CD4-positive, alpha-beta T cell treated with Interleukin-15 for 1 hour (primary cell): ENCODE measurements at regions not wholly inside any gene's neighbourhood (a gene's known extent, or its start where the extent isn't known, plus 50 kb on each side); places are given as distances from the start of the nearest gene placed in this dataset.
A peak's percentile ranks its signal among the peaks of the same experiment; 100 is the strongest.

Experiments
- DNase-seq: peaks from one replicate; pipeline ENCODE4 v3.0.0-alpha.2; 2020

DNA sequence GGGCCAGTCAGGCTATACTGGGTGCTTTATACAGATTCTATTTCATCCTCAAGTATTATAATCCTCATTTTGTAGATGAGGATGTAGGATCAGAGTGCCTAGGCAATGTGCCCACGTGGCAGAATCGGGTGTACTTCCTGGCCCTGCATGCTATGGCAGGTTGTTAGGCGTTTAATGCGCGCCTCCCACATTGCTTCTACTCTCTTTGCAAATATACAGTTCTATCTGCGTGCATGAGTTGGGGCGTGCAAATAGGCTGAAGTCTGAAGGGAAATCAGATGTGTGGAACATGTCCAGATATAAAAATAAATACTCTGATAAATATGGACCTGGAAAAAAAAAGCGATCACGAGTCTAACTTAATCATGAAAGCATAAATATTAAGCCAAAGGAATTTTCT lies 194.7 kb upstream of the FMN2 start:
- no peak for DNase-seq

DNA sequence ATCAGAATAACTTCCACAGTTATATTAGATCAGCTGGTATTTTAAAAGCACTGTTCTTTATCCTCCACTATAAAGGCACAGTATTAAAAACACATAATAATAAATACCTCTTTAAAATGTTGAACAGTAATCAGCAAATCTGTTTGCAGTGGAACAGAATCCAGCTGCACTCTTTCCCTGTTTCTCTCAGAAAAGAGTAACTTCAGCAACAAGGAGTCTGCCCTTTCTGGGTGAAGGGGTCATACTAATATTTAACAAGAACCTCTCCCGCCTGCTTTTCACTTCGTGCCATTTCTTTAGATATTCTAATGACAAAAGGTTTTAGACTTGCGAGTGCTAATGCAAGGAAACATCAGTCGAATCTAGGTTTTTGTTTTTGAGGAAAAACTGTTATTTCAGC lies 194.2 kb upstream of the FMN2 start:
- DNase-seq = no peak

DNA sequence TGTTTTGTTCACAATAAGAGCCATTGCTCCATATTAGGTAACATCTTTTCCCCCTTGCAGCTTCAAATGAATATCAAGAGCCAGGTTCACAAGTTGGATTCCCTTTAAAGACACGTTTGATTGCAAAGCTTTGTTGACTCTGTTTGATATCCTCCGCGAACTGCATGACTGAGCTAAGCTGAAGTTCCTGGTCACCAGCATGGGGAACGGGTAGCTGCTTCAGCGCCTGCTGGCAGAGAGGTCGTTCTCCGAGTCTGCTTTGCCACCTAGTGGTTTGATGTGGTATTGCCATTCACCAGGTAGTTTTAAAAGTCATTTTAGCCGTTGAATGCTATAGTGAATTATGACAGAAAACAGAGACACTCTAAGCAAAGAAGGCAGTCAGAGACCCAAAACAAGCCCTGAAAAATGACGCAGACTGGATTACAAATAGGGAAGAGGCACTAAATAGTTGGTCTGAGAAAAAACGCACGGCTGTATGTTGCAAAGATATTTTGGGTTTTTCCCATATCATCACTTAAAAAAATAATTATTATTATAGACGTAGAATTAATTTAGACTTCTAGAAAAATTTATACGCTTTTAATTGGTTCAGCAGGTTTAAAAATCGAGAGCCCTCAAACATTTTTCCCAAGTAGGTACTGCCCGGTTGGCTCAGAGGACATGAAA lies 193.5 kb upstream of the FMN2 start:
- DNase-seq = peak; percentile 63

DNA sequence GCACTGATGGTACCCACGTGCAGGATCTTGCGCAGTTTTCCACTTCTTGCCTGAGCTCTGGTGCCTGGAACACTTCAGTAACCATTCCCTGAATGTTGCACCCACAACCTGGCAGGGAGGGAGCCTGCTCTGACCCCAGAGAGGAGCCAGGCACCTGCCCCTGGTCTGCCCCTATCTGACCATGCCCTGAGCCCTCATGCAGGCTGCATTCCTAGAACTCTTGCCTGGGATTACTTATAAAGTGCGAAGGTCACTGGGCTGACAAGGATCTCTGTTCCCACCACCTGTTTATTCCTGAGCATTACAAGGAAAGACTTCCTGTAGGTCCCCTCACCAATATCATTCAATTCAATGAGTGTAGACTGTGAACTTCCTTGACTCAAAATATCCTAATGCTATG lies 191.9 kb upstream of the FMN2 start:
- no peak for DNase-seq

DNA sequence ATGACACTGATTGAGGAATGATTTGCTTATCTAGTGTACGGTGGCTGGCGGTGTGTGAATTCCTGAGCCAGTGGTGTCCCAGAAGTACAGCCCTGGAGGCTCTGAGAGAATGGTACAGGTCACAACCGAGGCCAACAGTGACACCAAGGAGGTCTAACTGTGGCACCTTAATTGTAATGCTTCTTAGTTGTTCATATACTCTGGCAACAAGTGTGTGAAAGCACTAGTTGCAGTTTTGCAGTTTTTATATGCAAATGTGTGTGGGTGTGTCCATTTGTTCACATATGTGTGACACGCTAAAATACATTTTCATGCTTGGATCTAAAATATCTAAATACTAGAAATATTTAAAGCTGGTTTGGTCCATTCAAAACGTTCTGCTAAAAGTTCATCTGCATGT lies 185.3 kb upstream of the FMN2 start:
- DNase-seq = no peak

DNA sequence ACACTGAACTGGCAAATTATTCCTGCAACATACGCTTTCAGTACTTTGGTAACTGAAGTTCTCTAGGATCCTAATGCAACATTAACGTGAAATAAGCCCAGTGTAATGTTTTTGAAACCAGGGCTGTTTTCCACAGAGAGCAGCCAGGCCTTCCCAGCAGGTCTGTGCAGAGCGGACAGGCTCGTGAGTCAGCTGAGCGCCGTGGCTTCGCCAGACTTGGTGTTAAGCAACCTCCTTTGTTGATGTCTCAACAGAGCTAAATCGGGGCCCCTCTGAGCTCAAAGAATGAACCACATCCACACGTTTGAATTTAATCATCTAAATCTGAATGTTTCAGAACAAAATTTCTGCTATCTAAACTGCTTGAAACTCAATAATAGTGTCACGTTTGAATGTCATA lies 181.8 kb upstream of the FMN2 start:
- DNase-seq = peak; percentile 52

DNA sequence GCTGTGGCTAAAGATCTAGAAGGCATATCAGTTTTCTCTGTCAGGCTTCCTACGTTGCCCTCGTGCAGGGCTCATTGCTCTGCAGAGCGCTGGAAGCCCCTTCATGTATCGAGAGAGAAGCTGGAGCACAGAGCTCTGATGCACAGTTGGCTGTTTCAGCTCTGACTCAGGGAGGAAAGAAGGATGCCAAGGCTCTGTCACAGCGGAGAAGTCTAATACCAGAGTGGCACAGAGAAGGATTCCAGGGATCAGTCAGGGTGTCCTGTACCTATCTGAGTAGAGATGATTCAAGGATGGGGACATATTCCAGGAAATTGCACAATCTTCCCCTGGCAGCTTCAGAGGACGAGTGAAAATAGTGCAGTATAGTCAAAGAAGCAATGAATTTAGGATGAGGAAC lies 179.2 kb upstream of the FMN2 start:
- no peak for DNase-seq

DNA sequence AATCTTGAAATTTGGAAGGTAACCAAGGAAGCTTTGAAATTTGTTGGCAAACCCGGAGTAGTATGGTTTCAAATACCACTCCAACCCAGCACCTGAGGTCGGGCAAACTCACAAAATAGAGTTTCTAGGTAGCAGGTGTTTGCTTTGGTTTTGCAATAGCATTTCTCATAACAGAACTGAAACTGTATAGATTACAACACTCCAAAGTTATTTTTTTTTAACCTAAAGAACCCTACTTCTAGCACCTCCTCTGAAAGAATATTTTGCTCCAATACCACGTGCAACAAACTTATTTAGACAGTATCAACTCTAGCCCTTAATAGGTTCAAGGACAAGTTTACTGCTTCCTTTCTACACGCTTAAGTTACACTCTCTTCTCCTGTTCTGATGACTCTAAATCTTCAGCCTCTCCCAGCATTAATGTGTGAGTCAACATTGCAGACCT lies 178.5 kb upstream of the FMN2 start:
- no peak for DNase-seq

DNA sequence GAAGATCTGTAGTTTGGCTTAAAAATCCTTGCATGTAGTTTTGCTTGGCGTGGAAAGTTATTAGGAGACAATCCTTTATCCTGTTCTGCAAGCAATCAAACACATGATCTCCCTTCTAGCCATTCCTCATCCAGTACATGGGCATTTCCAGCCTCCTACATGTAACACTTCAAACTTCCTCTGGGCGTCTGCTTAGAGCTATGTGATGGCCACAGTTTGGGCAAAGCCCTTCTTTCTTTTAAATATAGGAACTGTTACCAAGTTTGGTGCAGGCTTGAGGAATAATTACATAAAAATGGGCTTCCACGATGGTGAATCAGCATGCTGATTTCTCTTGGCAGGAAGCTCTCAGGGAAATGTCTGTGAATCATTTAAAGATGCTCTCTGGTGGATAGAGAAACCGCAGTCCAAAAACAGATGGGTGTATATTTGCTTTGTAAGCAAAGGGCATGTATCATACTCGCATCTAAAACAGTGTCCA lies 176.9 kb upstream of the FMN2 start:
- no peak for DNase-seq

DNA sequence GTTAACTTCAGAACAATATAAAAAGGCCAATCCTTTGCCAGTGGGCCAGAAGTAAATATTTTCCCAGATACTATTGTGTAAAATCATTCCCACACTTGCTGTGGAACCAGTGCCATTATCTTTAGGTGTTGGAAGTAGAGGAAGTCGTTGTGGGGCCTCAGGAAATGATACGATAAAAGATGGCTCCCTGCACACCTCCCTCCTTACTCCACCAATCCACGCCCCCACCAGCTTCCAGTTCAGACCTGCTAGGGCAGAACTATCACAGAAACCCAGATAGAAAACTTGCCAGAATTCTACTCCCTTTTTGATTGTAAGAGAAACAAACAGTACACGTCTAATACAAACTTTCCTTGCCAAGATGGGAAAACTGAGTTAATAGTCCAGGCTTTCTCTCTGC lies 173.0 kb upstream of the FMN2 start:
- DNase-seq = no peak

DNA sequence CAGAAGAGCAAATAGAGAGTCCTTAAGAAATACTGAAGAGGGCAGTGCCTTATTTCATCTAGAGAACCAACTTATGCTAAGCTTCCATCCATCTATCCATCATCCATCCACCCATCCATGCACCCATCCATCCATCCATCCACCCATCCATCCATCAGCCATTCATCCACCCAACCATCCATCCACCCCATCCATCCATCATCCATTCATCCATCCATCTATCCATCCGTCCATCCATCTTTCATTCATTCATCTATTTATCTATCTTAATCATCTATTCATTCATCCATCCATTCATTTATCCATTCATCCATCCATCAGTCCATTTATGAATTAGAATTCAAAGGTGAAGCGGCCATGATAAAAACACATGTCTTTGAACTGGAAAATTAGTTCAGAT lies 171.5 kb upstream of the FMN2 start:
- no peak for DNase-seq

DNA sequence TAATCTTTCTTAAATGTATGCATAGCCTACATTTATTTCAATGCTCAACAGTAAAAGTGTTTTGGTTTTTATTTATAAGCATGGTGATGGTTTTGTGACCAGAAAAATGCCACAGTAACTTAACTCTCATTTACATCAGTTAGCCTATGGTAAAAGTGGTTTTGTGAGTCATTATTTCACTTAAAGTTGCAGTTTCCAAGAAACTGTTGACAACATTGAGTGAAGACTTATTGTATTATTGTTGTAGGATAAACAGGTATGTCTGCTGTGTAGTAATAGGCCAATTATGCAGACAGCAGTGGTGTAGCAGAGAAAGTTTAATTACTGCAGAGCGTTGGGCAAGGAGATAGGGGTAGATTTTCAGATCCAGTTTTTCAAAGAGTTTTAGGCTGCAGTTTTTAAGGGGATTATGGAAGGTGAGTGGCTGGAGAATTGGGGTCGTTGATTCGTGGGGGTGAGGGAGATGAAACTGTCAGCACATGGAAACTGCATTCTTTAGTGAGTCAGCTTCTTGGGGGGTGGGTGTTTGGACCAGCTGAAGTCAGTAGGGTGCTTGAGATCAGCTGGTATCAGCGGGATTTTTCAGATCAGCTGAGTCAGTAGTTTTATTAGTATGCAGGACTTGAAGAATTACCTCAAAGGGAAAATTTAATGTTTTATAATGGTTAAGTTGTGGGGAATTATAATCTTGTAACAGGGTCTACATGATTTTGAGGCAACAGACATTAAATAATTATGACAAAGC lies 168.7 kb upstream of the FMN2 start:
- no peak for DNase-seq

DNA sequence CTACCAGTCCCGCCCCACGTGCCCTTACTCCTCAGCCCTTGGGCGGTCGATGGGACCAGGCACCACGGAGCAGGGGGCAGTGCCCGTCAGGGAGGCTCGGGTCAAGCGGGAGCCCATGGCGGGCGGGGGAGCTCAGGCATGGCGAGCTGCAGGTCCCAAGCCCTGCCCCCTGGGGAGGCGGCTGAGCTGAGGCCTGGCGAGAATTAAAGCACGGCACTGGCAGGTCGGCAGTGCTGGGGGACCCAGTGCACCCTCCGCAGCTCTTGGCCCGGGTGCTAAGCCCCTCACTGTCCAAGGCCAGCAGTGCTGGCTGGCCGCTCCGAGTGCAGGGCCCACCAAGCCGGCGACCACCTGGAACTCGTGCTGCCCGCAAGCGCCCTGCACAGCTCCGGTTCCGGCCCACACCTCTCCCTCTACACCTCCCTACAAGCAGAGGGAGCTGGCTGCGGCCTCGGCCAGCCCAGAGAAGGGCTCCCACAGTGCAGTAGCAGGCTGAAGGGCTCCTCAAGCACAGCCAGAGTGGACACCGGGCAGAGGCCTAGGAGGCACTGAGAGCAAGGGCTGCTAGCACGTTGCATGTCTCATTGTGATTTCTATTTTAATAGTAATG lies 166.8 kb upstream of the FMN2 start:
- no peak for DNase-seq

DNA sequence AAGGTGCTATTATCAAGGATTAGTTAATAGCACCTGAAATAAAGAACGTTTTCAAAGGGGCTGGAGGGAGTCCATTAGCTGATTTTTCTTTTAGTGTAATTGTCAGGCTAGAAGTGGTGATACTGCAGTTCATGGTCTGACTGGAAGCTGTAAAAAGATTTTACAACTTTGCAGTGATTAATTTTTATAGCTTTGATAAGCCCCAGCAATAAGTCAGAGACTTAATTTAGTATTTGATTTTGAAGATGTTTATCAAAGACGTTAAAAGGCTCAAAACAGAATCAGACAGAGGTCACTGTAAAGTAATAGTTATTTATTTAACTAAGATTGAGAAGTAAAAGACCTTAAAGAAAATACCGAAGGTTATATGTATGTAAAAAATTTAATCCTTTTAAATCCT lies 165.5 kb upstream of the FMN2 start:
- no peak for DNase-seq

DNA sequence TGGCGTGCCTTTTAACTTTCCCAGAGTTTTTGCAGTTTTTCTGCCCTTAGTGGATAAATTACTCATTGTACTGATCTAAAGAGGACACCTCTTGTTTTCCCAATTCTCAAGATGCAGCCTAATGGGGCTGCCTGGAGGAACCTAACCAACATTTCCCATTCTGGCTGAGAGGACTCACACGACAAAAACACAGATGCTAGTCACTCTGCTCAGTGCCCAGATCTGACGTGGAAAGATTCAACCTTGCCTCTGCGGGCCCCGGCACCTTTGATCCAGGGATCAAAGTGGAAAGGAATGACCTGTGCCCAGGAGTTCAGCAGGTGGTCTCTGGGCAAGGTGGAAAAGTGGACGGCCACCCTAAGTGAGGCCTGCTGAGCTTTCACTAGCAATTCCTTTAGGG lies 162.4 kb upstream of the FMN2 start:
- no peak for DNase-seq

DNA sequence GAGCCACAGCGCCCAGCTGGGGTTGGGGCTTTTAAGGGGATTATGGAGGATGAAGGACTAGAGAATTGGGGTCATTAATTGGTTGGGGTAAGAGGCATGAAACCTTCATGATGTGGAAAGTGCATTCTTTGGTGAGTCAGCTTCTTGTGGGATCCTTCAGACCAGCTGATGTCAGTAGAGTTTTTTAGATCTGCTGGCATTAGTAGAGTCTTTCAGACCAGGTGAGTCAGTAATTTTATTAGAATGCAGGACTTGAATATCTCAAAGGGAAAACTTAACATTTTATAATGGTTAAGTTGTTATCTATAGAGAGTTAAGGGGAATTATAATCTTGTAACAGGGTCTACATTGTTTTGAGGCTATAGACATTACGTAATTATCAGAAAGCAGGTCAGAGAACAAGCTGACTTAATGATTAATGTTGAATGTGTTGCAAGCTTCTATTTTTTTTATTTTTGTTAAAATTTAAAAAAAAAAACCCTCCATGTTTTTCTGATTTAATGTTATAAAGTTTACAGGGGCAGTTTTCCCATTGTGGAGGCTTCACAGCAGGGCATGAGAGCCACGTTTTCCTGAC lies 160.9 kb upstream of the FMN2 start:
- DNase-seq = no peak

DNA sequence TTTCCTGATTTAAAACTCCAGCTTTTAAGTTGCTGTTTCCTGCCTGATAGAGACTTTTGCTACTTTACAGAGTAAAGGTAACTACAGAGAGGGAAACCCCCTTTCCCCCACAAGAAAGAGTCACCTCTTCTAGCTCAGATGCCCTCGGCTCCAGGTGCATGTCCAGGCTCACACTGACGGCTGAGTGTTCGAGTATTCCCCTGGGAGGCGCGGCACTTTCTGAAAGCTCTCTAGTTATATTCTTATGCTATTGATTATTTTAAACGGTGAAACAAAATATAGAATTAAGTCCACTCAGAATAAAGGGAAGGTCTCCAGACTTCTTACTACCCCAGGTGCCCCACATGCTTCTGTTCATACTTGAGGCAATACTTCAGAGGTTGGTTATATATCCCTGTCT lies 160.3 kb upstream of the FMN2 start:
- DNase-seq = no peak

DNA sequence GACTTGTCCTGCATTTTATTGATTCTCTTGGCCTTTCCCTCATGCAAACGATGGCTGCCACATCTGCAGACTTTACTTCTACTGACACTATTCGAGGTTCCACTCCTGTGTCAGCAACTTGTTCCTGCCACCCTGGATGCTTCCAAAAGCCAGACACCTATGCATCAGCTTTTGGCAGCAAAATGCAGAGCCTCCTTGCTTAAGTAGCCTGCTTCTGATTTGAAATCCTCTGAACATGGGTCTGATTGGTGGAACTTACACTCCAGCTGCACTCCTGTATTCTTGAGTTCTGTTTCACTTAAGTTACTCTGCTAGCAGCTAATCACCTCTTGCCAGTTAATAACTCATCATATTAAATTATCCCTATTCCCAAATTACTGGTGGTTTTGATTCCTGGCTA lies 152.1 kb upstream of the FMN2 start:
- no peak for DNase-seq

DNA sequence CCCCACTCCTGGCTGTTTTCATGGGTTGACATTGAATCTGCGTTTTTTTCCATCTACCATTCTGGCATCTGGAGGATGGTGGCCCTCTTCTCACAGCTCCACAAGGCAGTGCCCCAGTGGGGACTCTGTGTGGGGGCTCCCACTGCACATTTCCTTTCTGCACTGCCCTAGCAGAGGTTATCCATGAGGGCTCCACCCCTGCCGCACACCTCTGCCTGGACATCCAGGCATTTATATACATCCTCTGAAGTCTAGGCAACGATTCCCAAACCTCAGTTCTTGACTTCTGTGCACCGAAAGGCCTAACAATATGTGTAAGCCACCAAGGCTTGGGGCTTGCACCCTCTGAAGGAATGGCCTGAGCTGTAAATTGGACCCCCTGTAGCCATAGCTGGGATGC lies 147.9 kb upstream of the FMN2 start:
- no peak for DNase-seq

DNA sequence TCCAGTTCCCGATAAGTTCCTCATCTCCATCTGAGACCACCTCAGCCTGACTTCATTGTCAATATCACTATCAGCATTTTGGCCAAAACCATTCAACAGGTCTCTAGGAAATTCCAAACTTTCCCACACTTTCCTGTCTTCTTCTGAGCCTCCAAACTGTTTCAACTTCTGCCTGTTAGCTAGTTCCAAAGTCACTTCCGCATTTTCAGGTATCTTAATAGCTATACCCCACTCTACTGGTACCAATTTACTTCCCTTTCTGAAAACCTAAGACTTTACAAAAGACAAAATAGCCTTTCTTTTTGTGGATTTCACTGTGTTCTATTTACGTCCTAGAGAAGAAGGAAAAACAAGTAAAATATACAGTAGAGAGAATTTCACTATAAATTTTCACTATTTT lies 147.0 kb upstream of the FMN2 start:
- no peak for DNase-seq

DNA sequence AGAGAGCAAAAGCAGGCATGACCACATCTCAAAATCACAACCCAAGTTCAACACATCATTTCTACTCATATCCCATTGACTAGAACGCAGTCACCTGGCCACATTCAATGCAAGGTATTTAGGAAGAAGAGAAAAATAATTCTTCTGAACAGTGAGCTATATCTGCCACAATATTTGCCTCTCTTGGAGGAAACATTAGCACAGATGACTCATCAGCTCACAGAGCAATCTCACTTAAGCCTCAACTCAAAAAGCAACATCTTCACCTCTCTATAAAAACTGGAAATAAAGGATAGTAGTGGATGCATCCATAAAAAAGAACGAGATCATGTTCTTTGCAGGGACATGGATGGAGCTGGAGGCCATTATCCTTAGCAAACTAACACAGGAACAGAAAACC lies 143.9 kb upstream of the FMN2 start:
- no peak for DNase-seq

DNA sequence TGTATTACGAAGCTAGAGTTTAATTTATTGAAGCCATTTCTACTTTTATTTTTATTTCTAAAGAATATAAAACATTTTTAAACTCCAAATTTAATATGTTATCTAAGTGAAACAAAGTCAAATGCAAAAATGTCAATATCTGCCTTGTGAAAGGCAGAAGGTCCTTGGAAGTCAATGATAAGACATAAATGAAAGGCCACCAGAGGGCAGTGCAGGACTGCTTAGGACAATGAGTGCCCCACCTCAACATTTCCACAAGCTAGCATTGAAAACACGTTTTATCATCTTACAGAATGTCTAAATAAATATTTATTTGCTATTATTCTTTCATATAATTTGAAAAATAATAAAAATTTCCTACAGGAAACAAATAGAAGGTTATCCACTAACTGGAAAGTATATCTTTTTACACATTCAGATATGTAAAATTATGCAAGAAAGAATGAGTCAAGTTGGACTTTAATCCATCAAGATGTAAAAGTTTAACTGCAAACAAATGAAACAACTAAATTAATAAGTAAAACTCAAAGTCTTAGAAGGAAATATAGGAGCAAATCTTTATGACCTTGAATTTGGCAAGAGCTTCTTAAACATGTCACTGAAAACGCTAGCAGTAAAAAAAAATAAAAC lies 140.1 kb upstream of the FMN2 start:
- no peak for DNase-seq
